GM19023 (cell line): ENCODE measurements at regions not wholly inside any gene's neighbourhood (a gene's known extent, or its start where the extent isn't known, plus 50 kb on each side); places are given as distances from the start of the nearest gene placed in this dataset.

Source experiments
- ATAC-seq: cut with Tn5 transposase; IDR thresholded peaks from one replicate; pipeline ENCODE4 v1.9.1; 2021; ENCODE audit warnings: mild to moderate bottlenecking, moderate library complexity; ENCODE audit not compliant: unreplicated experiment

DNA sequence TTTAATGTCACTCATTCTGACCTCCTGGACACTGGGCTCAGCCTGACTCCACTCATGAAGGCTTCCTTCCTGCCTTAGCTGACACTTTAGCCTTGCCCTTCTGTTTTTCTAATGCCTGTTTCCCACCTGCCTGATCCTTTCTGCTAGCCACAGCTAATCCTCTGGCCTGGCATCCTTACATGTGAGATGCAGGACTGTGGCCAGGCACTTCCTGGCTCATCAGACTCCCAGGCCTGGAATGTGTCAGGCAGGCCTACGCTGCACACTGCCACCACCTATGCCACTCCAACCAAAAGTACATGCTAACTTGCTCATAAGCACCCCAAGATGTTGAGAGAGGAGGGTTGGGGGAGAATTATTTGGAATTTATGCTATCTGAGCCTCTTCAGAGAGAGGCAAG lies 138.8 kb upstream of the NALF2 start:
- ATAC-seq: no peak

DNA sequence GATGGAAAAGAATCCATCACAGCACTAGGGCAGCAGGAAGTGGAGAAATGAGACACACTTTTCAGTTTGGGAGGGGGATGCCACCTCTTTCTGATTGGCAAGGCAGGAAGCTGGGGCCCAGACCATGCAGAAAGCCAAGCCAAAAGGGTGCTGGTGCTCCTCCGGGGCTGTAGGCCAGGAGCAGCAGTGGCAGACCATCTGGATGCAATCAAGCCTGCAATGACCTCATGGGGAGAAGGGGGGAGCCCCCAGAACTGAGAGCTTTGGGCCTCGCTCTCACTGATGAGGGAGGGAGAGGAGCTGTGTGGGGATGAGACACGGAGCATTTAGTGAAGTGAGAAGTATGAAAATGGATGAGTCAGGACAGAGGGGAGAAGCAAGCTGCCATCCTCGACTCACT lies 141.3 kb upstream of the NALF2 start:
- ATAC-seq: peak; percentile 71

DNA sequence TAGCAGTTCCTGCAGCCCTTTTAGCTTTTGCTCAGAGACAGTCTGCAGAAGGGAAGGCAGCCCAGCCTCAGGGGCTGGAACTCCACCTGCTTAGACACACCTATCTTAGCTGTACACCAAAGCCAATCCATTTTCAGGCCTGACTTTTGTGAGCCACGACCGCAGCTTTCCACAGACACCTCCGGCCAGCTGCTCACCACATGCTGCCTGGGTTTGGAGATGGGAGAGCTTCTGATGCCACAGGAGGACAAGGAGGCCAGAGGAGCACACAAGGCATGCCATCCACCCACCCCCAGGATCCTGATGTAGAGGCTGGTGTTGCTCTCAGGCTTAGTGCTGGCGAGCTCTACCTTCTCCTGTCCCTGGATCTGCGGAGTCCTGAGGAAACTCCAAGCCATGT lies 141.8 kb upstream of the NALF2 start:
- ATAC-seq: no peak

DNA sequence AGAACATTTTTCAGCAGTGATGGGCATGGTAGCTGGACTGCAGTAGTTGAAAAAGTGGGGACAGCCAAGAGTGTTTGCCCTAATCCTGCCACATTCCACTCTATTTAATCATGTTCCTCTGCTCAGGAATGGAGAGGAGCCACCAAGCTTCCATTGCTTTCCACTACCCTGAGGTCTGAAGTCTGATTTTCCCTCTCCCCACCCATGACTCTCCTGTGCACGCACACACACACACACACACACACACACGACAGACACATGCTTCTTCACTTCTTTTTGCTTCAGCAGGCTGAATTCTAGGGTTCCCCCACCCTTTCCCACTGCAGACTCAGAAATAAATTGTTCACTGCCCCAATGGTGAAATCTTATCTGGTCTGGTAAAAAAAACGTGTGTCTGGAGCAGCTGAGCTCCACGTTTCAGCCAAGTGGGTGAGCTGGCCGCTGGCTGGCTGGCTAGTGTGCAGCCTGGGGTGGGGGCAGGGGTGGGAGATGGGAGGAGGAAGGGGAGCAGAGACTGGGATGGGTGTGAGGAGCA lies 142.7 kb upstream of the NALF2 start:
- no peak for ATAC-seq

DNA sequence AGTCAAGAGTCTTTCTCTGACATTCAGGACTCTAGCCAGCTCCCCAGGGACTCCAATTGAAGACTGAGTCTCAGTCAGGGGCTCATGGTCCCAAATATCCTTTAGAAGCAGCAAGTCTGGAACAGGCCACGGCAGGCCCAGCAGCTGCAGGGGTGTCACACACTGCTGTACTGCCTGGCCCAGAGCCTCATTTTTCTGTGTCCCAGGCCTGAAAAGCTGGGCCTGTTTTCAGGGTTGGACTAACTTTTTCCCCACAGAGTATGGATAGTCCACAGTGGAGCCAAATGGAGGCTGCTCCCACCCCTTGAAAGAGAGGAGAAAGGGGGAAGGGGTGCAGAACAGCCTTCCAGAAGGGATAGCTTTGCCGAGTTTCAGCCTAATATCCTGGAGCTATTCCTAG lies 146.8 kb upstream of the NALF2 start:
- no peak for ATAC-seq

DNA sequence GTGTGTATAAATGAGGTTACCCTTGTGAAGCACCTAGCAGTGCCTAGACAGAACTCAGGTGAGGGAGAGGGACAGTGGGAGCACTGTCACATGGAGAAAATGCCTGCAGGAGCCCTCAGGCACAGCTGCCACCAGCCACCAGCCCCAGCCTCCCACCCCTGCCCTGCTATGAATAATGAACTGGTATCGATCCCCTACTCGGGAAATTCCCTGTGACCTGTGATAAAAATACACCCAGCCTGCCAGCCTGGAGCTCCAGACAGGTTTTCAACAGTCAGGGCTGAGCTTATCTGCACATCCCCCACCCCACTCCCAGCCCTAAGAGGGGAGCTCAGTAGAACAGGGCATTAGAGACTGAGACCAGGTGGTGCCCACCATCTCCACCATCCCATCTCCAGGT lies 159.6 kb upstream of the PJA1 start:
- ATAC-seq: no peak

DNA sequence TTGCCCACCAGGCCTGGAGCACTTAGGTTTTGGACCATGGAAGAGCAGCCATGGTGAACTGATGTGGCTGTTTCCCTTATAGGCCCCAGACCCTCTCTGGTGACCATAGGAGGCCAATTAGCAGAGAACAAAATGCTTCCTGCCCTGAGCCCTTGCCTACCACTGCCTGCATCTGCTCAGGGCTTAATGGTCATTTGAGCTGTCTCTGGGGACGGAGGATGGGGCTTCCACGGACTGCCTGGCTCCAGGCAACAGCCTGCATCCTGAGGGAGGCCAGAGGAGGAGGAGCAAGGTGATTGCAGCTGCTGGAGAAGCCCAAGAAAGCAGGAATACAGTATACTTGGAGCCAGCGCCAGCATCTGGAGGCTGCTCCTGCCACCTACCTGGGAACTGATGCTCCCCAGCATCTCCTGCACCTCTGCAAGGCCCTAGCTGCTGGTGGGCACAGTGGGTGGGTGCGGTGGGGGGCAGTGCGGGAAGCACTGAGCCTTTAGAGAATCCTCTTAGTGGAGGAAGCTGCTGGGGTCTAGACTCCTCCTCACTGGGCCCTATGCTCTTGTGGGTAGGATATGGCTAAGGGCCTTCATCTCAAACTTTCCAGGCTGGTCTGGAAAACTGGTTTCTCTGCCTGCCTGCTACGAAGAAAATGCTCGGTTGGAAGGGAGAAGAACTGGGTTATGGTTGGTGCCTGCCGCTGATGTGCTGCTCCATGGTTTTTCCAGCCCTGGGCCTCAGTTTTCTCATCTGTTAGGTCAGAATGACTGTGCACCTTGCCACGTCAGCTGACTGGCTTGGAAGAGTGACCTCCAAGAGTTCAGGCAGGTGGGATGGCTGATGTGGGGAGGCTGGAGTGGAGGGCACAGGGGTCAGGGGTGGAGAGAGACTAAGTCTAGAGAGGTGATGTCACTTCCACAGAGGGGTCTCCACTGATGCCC lies 158.8 kb upstream of the PJA1 start:
- ATAC-seq: no peak

DNA sequence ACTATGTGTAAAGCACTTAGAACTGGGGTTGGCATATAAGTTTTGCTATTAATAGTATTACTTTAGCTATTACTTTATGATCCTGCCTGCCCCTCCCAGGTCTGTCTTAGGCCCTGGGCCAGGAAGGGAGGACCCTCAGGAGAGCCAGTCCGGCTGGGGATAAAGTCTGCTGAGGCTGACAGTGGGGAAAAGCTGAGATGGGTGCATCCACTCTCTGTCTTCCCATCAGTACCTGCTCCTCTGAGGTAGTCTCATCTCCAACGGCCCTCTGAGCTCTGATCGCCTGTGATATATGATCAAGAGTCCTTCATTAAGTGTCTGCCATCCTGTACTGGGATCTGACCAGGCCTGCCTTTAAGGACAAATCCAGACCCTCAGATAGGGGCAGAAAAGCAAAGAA lies 156.5 kb upstream of the PJA1 start:
- ATAC-seq: no peak

DNA sequence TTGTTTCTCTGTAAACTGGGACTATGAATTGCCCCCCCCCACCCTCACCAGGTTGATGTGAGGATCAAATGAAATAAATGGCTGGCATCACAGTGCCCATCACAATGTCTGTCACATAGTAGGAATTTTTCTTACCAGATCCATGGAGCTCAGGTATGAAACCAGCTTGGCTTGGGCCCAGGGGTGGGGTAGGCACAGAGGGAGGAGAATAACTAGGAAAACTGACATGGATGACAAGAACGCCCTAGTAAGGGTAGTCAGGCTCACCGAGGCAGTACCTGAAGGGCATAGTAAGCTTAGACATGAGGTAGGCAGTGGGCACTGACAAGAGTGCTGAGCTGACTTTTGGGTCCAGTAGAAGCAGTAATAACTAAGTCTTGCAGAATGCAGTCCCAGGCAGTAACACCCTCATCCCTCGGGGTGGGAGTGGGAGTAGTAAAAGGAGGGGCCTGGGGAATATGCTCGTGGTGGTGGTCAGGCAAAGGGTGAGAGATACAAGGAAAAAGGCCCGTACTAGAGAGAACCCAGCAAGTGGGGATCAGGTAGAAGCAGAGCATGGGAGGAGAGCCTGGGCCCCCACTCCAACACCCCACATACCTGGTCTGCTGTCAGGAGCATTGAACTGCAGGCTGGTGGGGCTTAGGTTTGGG lies 155.9 kb upstream of the PJA1 start:
- no peak for ATAC-seq

DNA sequence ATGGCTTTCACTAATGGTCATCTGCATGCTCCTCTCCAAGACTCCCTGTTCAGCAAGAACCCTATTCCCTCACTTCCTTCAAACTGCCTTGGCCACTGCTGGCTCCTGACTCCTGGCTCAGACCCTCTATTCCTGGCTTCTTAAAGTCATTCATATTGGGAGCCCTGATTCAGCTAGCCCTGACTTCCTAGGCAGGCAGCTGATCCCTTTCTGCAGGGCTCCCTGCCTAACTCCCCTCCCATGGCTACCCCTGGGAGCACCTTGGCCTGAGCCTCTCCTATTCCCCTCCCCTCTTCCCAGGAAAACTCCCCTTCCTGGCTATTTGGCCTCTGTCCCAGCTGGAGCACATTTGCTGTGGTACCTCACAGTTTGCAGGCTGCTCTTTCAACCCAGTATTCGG lies 154.9 kb upstream of the PJA1 start:
- no peak for ATAC-seq

DNA sequence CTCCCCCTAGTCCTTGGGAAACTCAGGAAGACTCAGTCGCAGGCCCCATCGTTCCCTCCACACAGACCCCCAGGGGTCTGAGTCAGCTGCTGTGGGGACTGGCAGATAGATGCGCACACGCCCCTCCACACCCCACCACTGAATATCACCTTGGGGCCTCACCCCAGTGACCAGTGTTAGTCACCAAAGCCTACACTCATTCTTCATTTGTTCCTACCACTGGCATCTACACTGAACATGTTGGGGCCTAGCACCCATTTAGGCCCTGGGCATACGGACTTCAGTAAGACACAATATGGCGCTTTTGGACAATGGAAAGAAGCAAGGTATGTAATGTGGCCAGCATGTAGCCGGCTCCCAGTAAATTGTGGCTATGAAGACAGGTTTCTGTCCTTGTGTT lies 154.1 kb upstream of the PJA1 start:
- ATAC-seq: no peak

DNA sequence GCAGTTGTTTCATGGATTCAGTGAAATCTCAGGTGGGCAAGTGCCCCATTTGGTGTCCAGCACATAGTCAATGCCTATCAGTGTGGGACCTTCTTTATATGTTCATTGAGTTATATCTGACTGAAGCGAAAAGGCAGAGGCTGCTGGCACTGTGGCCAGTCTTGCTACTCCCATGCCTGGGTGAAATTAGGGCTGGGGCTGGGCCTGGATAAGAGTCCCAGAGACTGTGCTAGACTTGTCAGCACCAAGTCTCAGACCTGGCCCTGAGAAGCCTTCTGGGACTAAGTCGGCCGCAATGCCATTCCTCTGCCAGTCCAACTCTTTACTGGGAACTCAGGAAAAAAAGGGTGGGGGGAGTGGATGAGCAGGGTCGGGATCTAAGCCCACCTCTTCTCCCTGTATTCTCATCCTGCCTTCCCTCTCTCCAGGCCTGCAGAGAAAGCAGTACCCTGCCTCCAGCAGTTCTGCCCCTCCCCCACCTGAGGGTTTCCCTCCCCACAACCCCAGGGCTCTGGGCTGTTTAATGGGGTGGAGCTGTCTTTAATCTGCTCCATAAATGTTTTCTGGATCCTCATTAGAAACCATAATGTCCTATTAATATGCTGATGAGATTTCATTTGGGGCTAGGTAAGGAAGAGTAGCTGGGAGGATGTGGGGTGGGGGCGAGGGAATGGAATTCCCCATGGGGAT lies 153.5 kb upstream of the PJA1 start:
- no peak for ATAC-seq

DNA sequence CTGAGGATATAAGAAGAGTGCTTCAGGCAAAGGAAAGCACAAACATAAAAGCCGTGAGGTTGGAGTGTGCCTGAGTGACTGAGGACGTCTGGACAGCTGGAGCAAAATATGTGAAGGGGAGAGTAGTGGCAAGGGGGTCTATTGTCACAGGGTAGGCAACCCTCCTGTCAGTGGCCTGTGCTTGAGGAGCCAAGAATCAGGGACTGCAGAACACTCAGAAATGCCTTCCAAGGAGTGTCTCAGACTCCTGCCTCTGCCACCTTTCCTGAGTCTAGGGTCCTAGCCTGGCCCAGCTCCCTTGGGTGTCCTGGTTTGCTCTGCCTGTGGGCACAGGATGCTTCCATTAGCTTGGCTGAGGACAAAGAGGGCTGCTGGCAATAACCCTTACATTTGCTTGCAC lies 152.5 kb upstream of the PJA1 start:
- ATAC-seq: no peak

DNA sequence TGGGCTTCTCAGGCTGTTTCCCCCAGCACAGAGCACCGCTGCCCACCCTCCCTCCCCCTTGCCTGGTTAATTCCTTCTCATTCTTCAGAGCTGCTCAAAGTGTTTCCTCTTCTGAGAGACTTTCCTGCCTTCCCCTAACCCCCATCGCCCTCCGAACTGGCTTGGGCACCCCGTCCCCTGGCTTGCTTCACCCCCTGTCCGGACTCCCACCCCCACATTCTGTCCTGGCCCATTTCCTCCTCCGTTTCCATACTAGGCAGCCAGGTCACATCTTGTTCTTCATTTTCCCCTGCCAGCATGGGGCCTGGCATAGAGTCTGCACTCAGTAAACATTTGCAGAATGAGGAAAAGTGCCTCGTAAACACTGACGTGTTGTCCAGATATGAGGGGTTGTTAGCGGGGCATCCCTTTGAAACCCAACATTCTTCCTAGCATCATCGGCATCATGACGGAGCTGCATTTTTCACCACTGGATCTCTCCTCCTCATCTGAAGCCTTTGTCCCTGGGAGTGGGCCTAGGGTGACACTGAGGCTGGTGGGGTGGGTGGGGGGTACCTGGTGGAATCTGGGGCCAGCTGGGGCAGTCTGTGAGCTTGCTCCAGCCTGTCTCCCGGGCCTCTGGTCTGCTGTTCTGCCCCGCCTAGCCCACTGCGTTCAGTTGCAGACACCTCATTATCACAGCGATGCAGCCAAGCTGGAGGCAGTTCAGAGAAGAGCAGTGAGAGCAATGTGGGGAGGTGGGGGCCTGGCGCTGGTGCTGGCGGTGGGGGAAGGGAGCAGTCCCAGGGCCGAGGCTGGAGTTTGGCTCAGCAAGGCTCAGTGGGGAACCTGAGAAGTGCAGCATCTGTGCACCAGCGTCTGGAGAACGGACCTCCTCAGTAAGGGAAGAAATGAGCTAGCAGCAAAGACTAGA lies 149.4 kb upstream of the PJA1 start:
- no peak for ATAC-seq

DNA sequence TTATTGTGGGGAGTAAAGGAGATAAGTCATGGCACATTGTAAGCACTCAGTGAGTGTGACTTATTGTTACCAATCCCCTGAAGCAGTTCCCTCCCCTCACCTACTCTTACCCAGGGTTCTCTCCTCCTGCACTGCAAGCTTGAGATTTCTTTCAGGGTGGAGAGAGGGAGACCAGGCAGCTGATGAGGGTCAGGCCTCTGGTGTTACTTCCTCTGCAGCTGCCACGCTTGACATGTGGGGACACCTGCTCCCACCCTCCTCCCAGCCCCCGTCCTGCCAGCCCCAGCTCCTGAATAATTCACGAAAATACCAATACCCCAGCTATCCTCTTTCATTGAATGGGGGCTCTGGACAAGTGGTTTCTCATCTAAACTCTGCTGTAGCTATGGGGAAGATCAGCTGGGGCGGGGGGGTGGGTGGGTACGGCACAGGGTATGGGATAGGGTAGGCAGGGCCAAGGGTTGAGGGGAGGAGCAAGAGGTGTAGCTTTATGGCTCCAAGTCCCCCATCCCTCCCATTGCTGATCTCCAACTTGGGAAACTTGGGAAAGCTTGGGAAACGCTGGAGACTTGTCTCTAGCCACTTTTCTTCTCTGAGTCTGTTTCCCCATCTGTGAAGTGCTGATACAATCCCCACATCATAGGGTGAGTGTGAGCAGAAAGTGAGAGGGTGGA lies 148.5 kb upstream of the PJA1 start:
- ATAC-seq: no peak

DNA sequence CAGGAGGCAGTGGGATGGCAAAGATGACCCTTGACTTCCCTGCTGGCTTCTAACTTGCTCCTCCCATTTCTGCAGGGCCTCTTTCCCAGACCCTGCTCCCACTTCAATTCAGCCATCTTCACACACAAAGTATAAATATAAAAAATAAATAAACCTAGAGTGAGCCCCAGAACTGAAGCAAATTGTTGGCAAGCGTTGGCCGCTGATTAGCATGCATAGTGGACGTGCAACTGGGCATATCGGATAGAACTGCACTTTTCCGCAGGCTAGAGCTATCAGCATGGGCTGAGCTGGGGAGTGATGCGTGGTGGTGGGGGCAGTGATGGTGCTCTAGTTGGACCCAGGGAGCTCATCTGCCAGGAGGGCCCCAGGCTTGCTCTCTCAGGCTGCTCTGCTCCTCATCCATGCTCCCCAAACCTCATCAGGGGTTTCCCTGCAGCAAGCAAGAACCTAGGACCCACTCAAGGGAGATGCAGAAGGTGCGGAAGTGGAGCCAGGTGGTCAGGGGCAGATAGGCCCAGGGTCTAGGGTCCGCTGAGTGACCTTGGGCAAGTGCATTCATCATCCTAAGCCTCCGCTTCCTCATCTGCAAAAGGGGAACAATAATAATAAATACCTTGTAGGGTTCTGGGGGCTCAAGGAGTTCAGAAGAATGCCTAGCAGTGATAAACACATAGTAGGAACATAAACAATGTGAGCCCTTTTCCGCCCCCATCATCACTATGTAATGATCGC lies 146.8 kb upstream of the PJA1 start:
- no peak for ATAC-seq

DNA sequence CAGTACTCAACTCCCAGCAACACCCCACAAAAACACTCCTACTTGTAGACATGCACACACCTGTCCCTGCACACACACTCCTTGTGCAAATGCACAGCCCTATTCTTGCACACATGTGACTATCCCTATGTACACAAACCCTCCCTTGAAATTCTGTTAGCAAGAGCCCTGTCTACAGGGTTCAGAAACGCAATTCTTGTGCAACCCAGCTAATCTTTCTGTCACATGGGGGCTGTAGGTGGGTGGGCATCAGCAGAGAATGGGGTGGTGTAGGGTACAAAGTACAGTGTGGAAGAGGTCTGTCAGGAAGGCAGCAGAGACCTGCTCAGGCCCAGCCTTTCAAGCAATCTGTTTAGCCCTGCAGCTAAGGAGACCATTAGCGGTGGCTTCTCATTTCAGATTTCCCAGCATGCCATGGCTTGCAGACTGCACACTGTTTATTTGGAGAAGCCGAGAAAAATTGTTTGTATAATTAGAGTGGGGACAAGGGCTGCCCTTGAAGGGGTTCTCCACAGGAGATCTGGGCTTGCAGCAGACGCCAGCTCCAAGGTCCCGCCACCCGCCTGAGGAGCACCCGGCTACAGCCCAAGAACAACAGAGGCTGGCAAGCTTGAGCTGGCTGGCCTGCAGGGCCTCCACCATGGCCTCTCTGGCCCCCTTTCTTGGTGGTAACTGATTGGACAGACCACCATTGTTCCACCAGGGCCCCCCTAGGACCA lies 144.0 kb upstream of the PJA1 start:
- ATAC-seq: no peak

DNA sequence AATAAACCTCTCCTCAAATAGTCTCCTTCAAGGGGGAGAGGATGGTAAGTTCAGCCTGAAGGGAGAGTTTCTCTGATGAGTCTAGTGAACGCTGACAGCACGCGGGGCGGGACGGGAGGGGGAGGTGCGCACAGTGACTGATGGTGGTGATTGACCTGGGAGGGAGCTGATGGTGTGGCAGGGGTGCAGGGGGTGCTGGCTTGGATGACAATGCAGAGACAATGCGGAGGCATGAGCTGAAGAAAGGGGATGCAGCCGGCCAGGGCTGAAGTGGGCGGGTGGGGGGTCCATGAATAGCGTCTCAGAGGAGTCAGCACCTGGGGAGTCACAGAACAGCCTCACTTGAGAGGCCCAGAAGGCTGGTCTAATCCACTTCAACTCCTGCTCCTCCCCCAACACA lies 142.5 kb upstream of the PJA1 start:
- ATAC-seq: no peak

DNA sequence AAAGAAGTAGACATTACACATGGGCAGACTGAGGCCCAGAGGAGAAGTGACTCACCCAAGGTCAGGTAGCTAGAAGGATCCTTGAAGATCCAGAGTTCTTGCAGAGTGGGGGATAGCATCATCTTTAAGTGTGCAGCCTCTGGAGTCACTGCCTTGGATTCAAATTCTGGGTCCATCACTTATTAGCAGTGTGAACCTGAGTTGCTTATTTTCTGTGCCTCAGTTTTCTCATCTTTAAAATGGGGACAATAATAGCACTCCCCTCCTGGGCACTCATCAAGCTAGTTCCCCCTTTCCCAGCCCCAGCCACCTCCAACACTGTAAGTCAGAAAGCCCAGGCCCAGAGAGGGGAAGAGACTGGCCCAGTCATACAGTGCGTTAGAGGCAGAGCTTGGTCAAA lies 141.8 kb upstream of the PJA1 start:
- no peak for ATAC-seq
